GM18519 (cell line): ENCODE measurements at regions not wholly inside any gene's neighbourhood (a gene's known extent, or its start where the extent isn't known, plus 50 kb on each side); places are given as distances from the start of the nearest gene placed in this dataset.
"Not testable (repeated sequence)": the region's sequence is repeated elsewhere in the genome, so short reads cannot be mapped to it uniquely, and the experiment has no call there.

Experiments used
- ATAC-seq: cut with Tn5 transposase; IDR thresholded peaks from one replicate; pipeline ENCODE4 v1.9.1; 2021; ENCODE audit warnings: mild to moderate bottlenecking, moderate library complexity; ENCODE audit not compliant: unreplicated experiment, low FRiP score

- no peak for ATAC-seq
Observed at GRCh38 chr2:51263951-51264350, 232.0 kb upstream of the NRXN1 start.

GRCh38 chr2:51263101-51263500, 231.2 kb upstream of the NRXN1 start:
- not testable (repeated sequence) for ATAC-seq

- no peak for ATAC-seq
Observed at GRCh38 chr2:51258301-51258700, 226.4 kb upstream of the NRXN1 start.

GRCh38 chr2:51256736-51257135, 224.8 kb upstream of the NRXN1 start:
- ATAC-seq, result no peak

GRCh38 chr2:51251356-51251755, 219.4 kb upstream of the NRXN1 start:
- no peak for ATAC-seq

GRCh38 chr2:51247252-51247805, 215.4 kb upstream of the NRXN1 start:
- no peak for ATAC-seq

- ATAC-seq, result no peak
Observed at GRCh38 chr2:51243892-51244535, 212.1 kb upstream of the NRXN1 start.

- ATAC-seq, result no peak
Observed at GRCh38 chr2:51237626-51238271, 205.8 kb upstream of the NRXN1 start.

- no peak for ATAC-seq
Observed at GRCh38 chr2:51232027-51232426, 200.1 kb upstream of the NRXN1 start.

GRCh38 chr2:51231071-51231470, 199.1 kb upstream of the NRXN1 start:
- no peak for ATAC-seq

GRCh38 chr2:51225377-51225776, 193.4 kb upstream of the NRXN1 start:
- ATAC-seq, result no peak

GRCh38 chr2:51224790-51225189, 192.9 kb upstream of the NRXN1 start:
- ATAC-seq, result no peak

- no peak for ATAC-seq
Observed at GRCh38 chr2:51222106-51222505, 190.2 kb upstream of the NRXN1 start.

- no peak for ATAC-seq
Observed at GRCh38 chr2:51220606-51221005, 188.7 kb upstream of the NRXN1 start.

- ATAC-seq, result no peak
Observed at GRCh38 chr2:51220080-51220479, 188.1 kb upstream of the NRXN1 start.

GRCh38 chr2:51219468-51219867, 187.5 kb upstream of the NRXN1 start:
- ATAC-seq, result no peak

GRCh38 chr2:51218047-51218446, 186.1 kb upstream of the NRXN1 start:
- ATAC-seq, result no peak

- ATAC-seq, result no peak
Observed at GRCh38 chr2:51213826-51214225, 181.9 kb upstream of the NRXN1 start.

GRCh38 chr2:51212374-51212773, 180.4 kb upstream of the NRXN1 start:
- no peak for ATAC-seq

GRCh38 chr2:51208521-51208920, 176.6 kb upstream of the NRXN1 start:
- ATAC-seq, result no peak

- ATAC-seq, result no peak
Observed at GRCh38 chr2:51201295-51201694, 169.4 kb upstream of the NRXN1 start.

GRCh38 chr2:51194656-51195055, 162.7 kb upstream of the NRXN1 start:
- ATAC-seq, result no peak
